Upper lobe of left lung (tissue), 6 donors: ENCODE measurements at regions not wholly inside any gene's neighbourhood (a gene's known extent, or its start where the extent isn't known, plus 50 kb on each side); places are given as distances from the start of the nearest gene placed in this dataset.

ENCODE experiments used
- ATAC-seq, 2 donors: fragments of 200-7000 bp; cut with Tn5 transposase; one replicate each; pipeline ENCODE4 v1.9.1; 2022; ENCODE audit warnings: mild to moderate bottlenecking in 2 of 2, moderate library complexity in 2 of 2; ENCODE audit not compliant: low FRiP score in 2 of 2
- DNase-seq, 2 donors: peaks; one replicate each; pipeline ENCODE4 v3.0.0-alpha.2; 2019 to 2020
- H3K27ac ChIP-seq, 4 donors: fragments of 200-600 bp; sonication (generic); one replicate each; pipeline ENCODE4 v1.5.1; 2016 to 2019
- H3K27me3 ChIP-seq, 4 donors: fragments of 200-600 bp; sonication (generic); one replicate each; pipeline ENCODE4 v1.5.1; 2017 to 2019
- H3K36me3 ChIP-seq, 4 donors: fragments of 200-600 bp; sonication (generic); one replicate each; pipeline ENCODE4 v1.5.1; 2016 to 2019
- H3K4me1 ChIP-seq, 4 donors: fragments of 200-600 bp; sonication (generic); one replicate each; pipeline ENCODE4 v1.5.1; 2018 to 2019
- H3K4me3 ChIP-seq, 4 donors: fragments of 200-600 bp; sonication (generic); one replicate each; pipeline ENCODE4 v1.5.1; 2017 to 2019; ENCODE audit warnings: mild to moderate bottlenecking in 2 of 4, moderate library complexity in 1 of 4
- H3K9me3 ChIP-seq, 4 donors: fragments of 200-600 bp; sonication (generic); one replicate each; pipeline ENCODE4 v1.5.1; 2018 to 2019
- CTCF ChIP-seq, 6 experiments: fragments of 450-650 bp in 4 of 6; fragments of 200-600 bp in 2 of 6; sonication (generic) in 2 of 6; IDR thresholded peaks; one replicate each; pipeline ENCODE4 v1.5.1; 2016 to 2019; ENCODE audit warnings: antibody characterized with exemption in 6 of 6
- EP300 ChIP-seq, 4 donors: sonication (generic); formaldehyde crosslinking; IDR thresholded peaks; one replicate each; pipeline ENCODE4 v1.5.1; 2017; ENCODE audit warnings: antibody characterized with exemption in 4 of 4, control low read depth in 2 of 4
- POLR2A ChIP-seq, 4 donors: fragments of 450-650 bp; IDR thresholded peaks; one replicate each; pipeline ENCODE4 v1.5.1; 2016 to 2017; ENCODE audit warnings: antibody characterized with exemption in 4 of 4, mild to moderate bottlenecking in 2 of 4
- POLR2AphosphoS5 ChIP-seq, 2 donors: sonication (generic); formaldehyde crosslinking; IDR thresholded peaks; one replicate each; pipeline ENCODE4 v1.5.1; 2017; ENCODE audit warnings: antibody characterized with exemption in 2 of 2
- WGBS, 2 donors: methylation state at CpG; one replicate each; pipeline ENCODE4 v1.1.5; 2017 to 2018; 5-methylcytosine and 5-hydroxymethylcytosine counted together
- donor health status: DM: no; HTN: no; CAD: no; lungs with moderate emphysema.
- donor health status: DM: no; HTN: yes; CAD: no; lungs with severe emphysema.

DNA sequence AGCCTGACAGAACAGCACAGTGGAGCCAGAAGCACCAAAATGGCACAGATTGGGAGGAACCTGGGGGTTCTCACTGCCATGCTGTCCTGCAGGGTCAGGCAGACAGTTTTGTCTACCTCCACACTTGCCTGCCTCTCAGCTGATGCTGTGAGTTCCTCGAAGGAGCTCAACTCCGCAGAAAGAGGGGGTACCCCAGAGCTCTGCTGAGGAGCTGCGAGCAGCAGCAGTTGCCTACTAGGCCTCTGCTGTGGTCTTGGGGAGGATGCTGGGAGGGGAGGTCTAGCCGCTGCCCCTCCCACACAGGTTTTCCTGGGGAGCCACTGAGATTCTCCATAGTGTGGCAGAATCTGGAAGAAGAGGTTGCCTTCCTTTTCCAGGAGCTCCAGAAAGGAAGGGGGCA lies 192.5 kb downstream of the FOXD2 start:
- Histone ChIP-seq H3K27me3 (no peaks in the 10 kb centered on the region), H3K4me3 (no peak overlapping the region), H3K27ac (no peak overlapping the region), H3K36me3 (no peaks in the 10 kb centered on the region), H3K4me1 (no peaks in the 10 kb centered on the region), H3K9me3 (no peaks in the 10 kb centered on the region)
- no peak for DNase-seq
- WGBS, 2 donors: 97 to 100% methylated on average over 1 to 4 of the region's 4 CpGs
- TF ChIP-seq EP300 (IDR thresholded peaks at IDR 0.05) (no peak), POLR2AphosphoS5 (IDR thresholded peaks at IDR 0.05) (no peak), CTCF (IDR thresholded peaks at IDR 0.05) (no peak), POLR2A (IDR thresholded peaks at IDR 0.05) (no peak)
- no peak for ATAC-seq

DNA sequence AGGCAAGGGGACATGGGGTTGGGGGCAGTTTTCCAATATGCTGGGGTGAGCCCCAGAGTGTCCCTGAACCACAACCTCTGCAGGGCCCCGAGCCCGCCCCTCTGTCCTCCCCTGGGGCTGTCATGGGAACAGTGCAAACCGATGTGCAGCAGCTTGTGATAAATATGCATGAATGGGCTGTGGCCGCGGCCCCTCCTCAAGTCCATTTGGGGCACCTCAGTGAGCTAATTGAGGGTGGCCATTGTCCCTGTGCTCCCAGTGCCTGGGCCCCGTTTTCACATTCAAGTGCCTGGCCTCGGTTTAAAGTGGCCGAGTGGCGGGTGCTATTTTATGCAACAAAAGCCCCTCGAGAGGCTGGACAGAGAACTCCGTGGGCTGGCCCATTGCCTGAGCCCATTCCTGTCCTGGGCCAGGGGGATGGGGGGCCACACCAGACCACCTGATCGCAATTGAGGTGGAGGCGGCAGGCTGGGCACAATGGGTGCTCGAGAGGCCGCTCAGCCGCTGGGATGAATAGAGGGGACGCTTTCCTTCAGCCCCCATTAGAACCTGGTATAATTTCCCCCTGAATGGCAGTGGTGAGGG lies 193.7 kb downstream of the FOXD2 start:
- WGBS, 2 donors: 74 to 80% methylated on average over 10 to 17 of the region's 17 CpGs

GRCh38 chr1:47635111-47635510 lies 197.3 kb downstream of the FOXD2 start:
- Histone ChIP-seq H3K36me3 (no peaks in the 10 kb centered on the region), H3K4me1 (no peaks in the 10 kb centered on the region)
- 84 to 87% methylated on average over 3 to 5 of the region's 5 CpGs for WGBS, 2 donors

More for the DNA sequence above, 193.7 kb downstream of the FOXD2 start:
- H3K9me3 ChIP-seq: no peaks in the 10 kb centered on the region
- TF ChIP-seq CTCF (IDR thresholded peaks at IDR 0.05) (no peak), POLR2AphosphoS5 (IDR thresholded peaks at IDR 0.05) (no peak), EP300 (IDR thresholded peaks at IDR 0.05) (no peak), POLR2A (IDR thresholded peaks at IDR 0.05) (no peak)
- peak in 1 of 2 donors; percentile 36 for DNase-seq
- no peak overlapping the region for H3K27ac ChIP-seq
- H3K27me3 ChIP-seq: no peaks in the 10 kb centered on the region
- no peaks in the 10 kb centered on the region for H3K36me3 ChIP-seq
- ATAC-seq: no peak
- H3K4me1 ChIP-seq: no peaks in the 10 kb centered on the region
- no peak overlapping the region for H3K4me3 ChIP-seq

DNA sequence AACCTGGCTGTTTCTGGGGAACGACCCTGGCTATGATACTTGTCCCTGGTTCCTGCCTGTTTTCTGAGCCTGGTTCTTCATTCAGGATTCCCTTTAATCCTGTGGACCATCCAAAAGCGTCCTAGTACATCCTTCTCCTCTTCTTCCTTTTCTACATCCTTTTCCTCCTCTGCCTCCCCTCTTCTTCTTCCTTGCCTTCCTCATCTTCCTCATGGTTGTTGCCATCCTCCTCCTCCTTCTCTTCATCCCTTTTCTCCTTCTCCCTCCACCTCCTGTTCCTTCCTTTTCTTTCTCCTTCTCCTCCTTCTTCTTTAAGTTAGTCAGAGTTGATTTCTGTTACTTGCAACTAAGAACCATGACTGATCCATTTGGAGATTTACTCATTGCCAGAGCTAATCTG lies 197.8 kb downstream of the FOXD2 start:
- ATAC-seq (no peak), DNase-seq (no peak)
- H3K4me3 ChIP-seq: no peak overlapping the region
- H3K36me3 ChIP-seq: no peaks in the 10 kb centered on the region
- H3K27ac ChIP-seq: no peak overlapping the region
- 83 to 95% methylated on average over 2 of the region's 2 CpGs for WGBS, 2 donors
- H3K4me1 ChIP-seq: no peaks in the 10 kb centered on the region
- no peaks in the 10 kb centered on the region for H3K9me3 ChIP-seq
- no peak for TF ChIP-seq EP300 (IDR thresholded peaks at IDR 0.05)
- no peak for TF ChIP-seq CTCF (IDR thresholded peaks at IDR 0.05)
- no peak for TF ChIP-seq POLR2A (IDR thresholded peaks at IDR 0.05)
- TF ChIP-seq POLR2AphosphoS5 (IDR thresholded peaks at IDR 0.05): no peak
- no peaks in the 10 kb centered on the region for H3K27me3 ChIP-seq

More at GRCh38 chr1:47635111-47635510, 197.3 kb downstream of the FOXD2 start:
- TF ChIP-seq EP300 (IDR thresholded peaks at IDR 0.05): no peak
- no peak for TF ChIP-seq POLR2A (IDR thresholded peaks at IDR 0.05)
- ATAC-seq: no peak
- no peaks in the 10 kb centered on the region for H3K27me3 ChIP-seq
- DNase-seq: no peak
- H3K4me3 ChIP-seq: no peak overlapping the region
- H3K27ac ChIP-seq: no peak overlapping the region
- H3K9me3 ChIP-seq: no peaks in the 10 kb centered on the region

GRCh38 chr1:47637111-47637685 lies 199.4 kb downstream of the FOXD2 start:
- no peaks in the 10 kb centered on the region for H3K36me3 ChIP-seq
- TF ChIP-seq EP300 (IDR thresholded peaks at IDR 0.05) (no peak), POLR2A (IDR thresholded peaks at IDR 0.05) (no peak)
- DNase-seq: no peak
- no peak overlapping the region for H3K4me3 ChIP-seq
- no peak overlapping the region for H3K27ac ChIP-seq
- no peak for ATAC-seq
- H3K9me3 ChIP-seq: no peaks in the 10 kb centered on the region
- WGBS, 2 donors: 72 to 99% methylated on average over 5 to 6 of the region's 6 CpGs
- no peaks in the 10 kb centered on the region for H3K27me3 ChIP-seq
- H3K4me1 ChIP-seq: no peaks in the 10 kb centered on the region

DNA sequence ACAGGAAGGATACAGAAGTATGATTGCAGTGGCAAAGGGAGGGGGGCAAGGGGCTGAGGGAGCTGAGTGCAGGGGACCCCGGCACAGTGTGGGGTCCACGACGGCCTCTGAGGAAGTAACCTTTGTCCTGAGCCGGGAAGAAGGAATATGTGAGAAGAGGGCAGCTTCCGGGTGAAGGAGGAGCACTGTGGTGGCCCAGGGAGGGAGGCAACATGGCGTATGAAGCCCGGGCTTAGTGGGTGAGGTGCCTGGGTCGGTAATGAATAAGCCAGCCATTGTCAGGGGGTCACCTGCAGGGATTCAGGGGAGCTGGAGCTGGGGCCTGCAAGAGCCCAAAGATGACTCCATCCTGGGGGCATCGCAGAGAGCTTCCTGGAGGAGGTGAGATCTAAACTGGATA lies 200.4 kb downstream of the FOXD2 start:
- Histone ChIP-seq H3K27me3 (no peaks in the 10 kb centered on the region), H3K36me3 (no peaks in the 10 kb centered on the region), H3K27ac (no peak overlapping the region), H3K4me1 (no peaks in the 10 kb centered on the region), H3K4me3 (no peak overlapping the region), H3K9me3 (no peaks in the 10 kb centered on the region)
- WGBS, 2 donors: 62 to 65% methylated on average over 9 of the region's 9 CpGs
- TF ChIP-seq EP300 (IDR thresholded peaks at IDR 0.05) (no peak), POLR2A (IDR thresholded peaks at IDR 0.05) (no peak), CTCF (IDR thresholded peaks at IDR 0.05) (no peak), POLR2AphosphoS5 (IDR thresholded peaks at IDR 0.05) (no peak)
- DNase-seq: peak in 1 of 2 donors; percentile 27
- ATAC-seq: no peak
